Natural killer cell (primary cell): ENCODE measurements at regions not wholly inside any gene's neighbourhood (a gene's known extent, or its start where the extent isn't known, plus 50 kb on each side); places are given as distances from the start of the nearest gene placed in this dataset.

Source experiments
- ATAC-seq, 3 donors: fragments of 150-1000 bp in 2 of 3; fragments of 200-7000 bp in 1 of 3; cut with Tn5 transposase; 1 replicate in 1 of 3; 2 replicates in 2 of 3; pipeline ENCODE4 v1.10.0; 2021; ENCODE audit warnings: mild to moderate bottlenecking in 2 of 3, moderate library complexity in 2 of 3
- DNase-seq, 2 donors: peaks; one replicate each; pipeline versions ENCODE4 v3.0.0 to v3.0.0-alpha.2; 2013 to 2021; ENCODE audit warnings: mixed read lengths in 1 of 2
- H3K27ac ChIP-seq: one replicate; pipeline ENCODE4 v1.5.1; 2013; ENCODE audit warnings: mild to moderate bottlenecking, low read length
- H3K27me3 ChIP-seq: one replicate; pipeline ENCODE4 v1.6.1; 2013; ENCODE audit warnings: low read length; ENCODE audit not compliant: control insufficient read depth, insufficient read depth
- H3K36me3 ChIP-seq: one replicate; pipeline ENCODE4 v1.6.1; 2013; ENCODE audit warnings: low read length; ENCODE audit not compliant: control insufficient read depth, insufficient read depth
- H3K4me1 ChIP-seq: one replicate; pipeline ENCODE4 v1.6.1; 2013; ENCODE audit warnings: low read length; ENCODE audit not compliant: control insufficient read depth, insufficient read depth
- H3K4me3 ChIP-seq: one replicate; pipeline ENCODE4 v1.5.1; 2013; ENCODE audit warnings: low read length
- H3K9me3 ChIP-seq: one replicate; pipeline ENCODE4 v1.6.1; 2013; ENCODE audit warnings: low read length; ENCODE audit not compliant: control insufficient read depth, insufficient read depth
- H3K27ac Mint-ChIP-seq, 2 donors: one replicate each; pipeline ENCODE4 v1.8.0; 2022; ENCODE audit warnings: mild to moderate bottlenecking in 2 of 2, mixed read lengths in 2 of 2, moderate library complexity in 1 of 2
- H3K27me3 Mint-ChIP-seq, 2 donors: one replicate each; pipeline ENCODE4 v1.8.0; 2022; ENCODE audit warnings: low read depth in 2 of 2, mixed read lengths in 2 of 2
- H3K36me3 Mint-ChIP-seq: one replicate; pipeline ENCODE4 v1.8.0; 2022; ENCODE audit warnings: mixed read lengths
- H3K4me1 Mint-ChIP-seq, 2 donors: one replicate each; pipeline ENCODE4 v1.8.0; 2022; ENCODE audit warnings: mixed read lengths in 2 of 2
- H3K4me3 Mint-ChIP-seq: one replicate; pipeline ENCODE4 v1.8.0; 2022; ENCODE audit warnings: mild to moderate bottlenecking, moderate library complexity, mixed read lengths
- H3K9me3 Mint-ChIP-seq, 2 donors: one replicate each; pipeline ENCODE4 v1.8.0; 2022; ENCODE audit warnings: mixed read lengths in 2 of 2
- CTCF ChIP-seq: fragments of 200-600 bp; IDR thresholded peaks from one replicate; pipeline ENCODE4 v1.8.0; 2022; ENCODE audit warnings: antibody characterized with exemption
- WGBS: methylation state at CpG from one replicate; pipeline ENCODE4 v1.1.7; 2013; ENCODE audit warnings: missing lambda C conversion rate; ENCODE audit not compliant: insufficient coverage; 5-methylcytosine and 5-hydroxymethylcytosine counted together
- intact Hi-C: fragments of 100-400 bp; cut with micrococcal nuclease; formaldehyde crosslinking; loops from one replicate; pipeline ENCODE4 v1.14.2; 2022

- peaks cover 0 to 6% of the 10 kb centered on the region in 2 donors for H3K27me3 Mint-ChIP-seq
- H3K4me1 ChIP-seq = no peaks in the 10 kb centered on the region
- H3K27ac ChIP-seq = no peak overlapping the region
- no peaks in the 10 kb centered on the region for H3K36me3 ChIP-seq
- DNase-seq = no peak
- intact Hi-C loops = no loop called here
- H3K27me3 ChIP-seq = no peaks in the 10 kb centered on the region
- TF ChIP-seq CTCF = no peak
- 93% methylated on average over 8 of the region's 8 CpGs for WGBS
- no peaks in the 10 kb centered on the region for H3K36me3 Mint-ChIP-seq
- no peaks in the 10 kb centered on the region for H3K9me3 ChIP-seq
- no peak overlapping the region for H3K4me3 Mint-ChIP-seq
- H3K4me3 ChIP-seq = no peak overlapping the region
- H3K4me1 Mint-ChIP-seq = no peaks in the 10 kb centered on the region
- no peak overlapping the region for H3K27ac Mint-ChIP-seq
- no peaks in the 10 kb centered on the region for H3K9me3 Mint-ChIP-seq
- ATAC-seq = no peak
Observed at GRCh38 chr19:29006057-29006735, 206.8 kb downstream of the UQCRFS1 start.

GRCh38 chr19:29004796-29005195 lies 208.2 kb downstream of the UQCRFS1 start:
- TF ChIP-seq CTCF = no peak
- Histone ChIP-seq H3K27me3 (no peaks in the 10 kb centered on the region), H3K4me3 (no peak overlapping the region), H3K27ac (no peak overlapping the region), H3K9me3 (no peaks in the 10 kb centered on the region), H3K36me3 (no peaks in the 10 kb centered on the region), H3K4me1 (no peaks in the 10 kb centered on the region)
- intact Hi-C loops = no loop called here
- Mint-ChIP-seq H3K4me1 (no peaks in the 10 kb centered on the region), H3K36me3 (no peaks in the 10 kb centered on the region), H3K27me3 (peaks cover 0 to 6% of the 10 kb centered on the region in 2 donors), H3K4me3 (no peak overlapping the region), H3K9me3 (no peaks in the 10 kb centered on the region), H3K27ac (no peak overlapping the region)
- ATAC-seq (no peak), DNase-seq (no peak)
- 93% methylated on average over 7 of the region's 7 CpGs for WGBS

- intact Hi-C loops = no loop called here
- Mint-ChIP-seq H3K27ac (no peak overlapping the region), H3K27me3 (peaks cover 0 to 2% of the 10 kb centered on the region in 2 donors), H3K9me3 (no peaks in the 10 kb centered on the region), H3K36me3 (no peaks in the 10 kb centered on the region), H3K4me3 (no peak overlapping the region), H3K4me1 (no peaks in the 10 kb centered on the region)
- Histone ChIP-seq H3K27ac (no peak overlapping the region), H3K4me3 (no peak overlapping the region), H3K36me3 (no peaks in the 10 kb centered on the region), H3K4me1 (no peaks in the 10 kb centered on the region), H3K9me3 (no peaks in the 10 kb centered on the region), H3K27me3 (no peaks in the 10 kb centered on the region)
- 74% methylated on average over 7 of the region's 7 CpGs for WGBS
- no peak for DNase-seq
- TF ChIP-seq CTCF = no peak
- ATAC-seq = no peak
Observed at GRCh38 chr19:29003641-29004409, 209.1 kb downstream of the UQCRFS1 start.
